ENCODE measurements at regions not wholly inside any gene's neighbourhood (a gene's known extent, or its start where the extent isn't known, plus 50 kb on each side); places are given as distances from the start of the nearest gene placed in this dataset.
"Not testable (repeated sequence)": the region's sequence is repeated elsewhere in the genome, so short reads cannot be mapped to it uniquely, and the experiment has no call there.

- no peak for DNase-seq
Observed at GRCh38 chr5:109992264-109992915, 302.7 kb downstream of the MAN2A1 start.

DNA sequence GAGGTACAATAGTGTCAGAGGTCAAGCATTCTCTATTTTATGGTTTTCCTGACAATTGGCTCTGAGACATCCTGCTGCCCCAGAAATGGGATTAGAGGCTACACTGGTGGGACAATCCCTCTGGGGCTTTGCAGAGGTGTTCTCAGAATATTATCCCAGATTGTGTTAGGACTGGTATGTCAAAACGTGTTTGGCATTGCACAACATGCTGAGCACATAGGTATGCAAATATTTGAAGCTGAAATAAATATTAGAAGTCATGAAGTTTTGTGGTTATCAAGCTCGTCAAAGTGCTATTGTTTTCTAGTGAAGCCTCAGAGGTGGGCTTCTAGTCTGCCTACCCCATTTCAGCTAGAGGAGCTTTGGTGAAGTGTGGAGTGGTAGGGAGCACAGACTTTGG lies 304.4 kb downstream of the MAN2A1 start:
- DNase-seq = no peak

GRCh38 chr5:109996246-109996645 lies 306.5 kb downstream of the MAN2A1 start:
- no peak for DNase-seq

GRCh38 chr5:109997161-109997560 lies 307.4 kb downstream of the MAN2A1 start:
- no peak for DNase-seq

DNA sequence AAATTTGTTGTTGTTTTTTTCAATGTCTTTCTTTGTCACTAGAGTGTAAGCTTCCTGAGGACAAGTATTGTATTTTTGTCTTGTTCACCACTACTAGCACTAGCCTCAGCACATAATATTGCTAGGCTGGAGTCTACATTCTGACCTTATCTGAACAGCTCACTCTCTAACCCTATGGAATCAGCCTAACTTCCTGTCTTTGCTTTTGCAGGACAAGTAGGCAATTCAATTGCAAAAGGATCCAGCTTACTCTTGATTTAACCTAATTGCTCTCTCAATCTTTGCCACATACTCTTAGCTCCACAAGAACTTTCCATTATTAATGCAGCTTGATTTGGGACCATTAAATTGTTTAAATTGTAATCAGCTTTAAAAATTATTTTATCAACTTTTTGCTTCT lies 308.5 kb downstream of the MAN2A1 start:
- DNase-seq = no peak

GRCh38 chr5:109998726-109999125 lies 309.0 kb downstream of the MAN2A1 start:
- DNase-seq = no peak

DNA sequence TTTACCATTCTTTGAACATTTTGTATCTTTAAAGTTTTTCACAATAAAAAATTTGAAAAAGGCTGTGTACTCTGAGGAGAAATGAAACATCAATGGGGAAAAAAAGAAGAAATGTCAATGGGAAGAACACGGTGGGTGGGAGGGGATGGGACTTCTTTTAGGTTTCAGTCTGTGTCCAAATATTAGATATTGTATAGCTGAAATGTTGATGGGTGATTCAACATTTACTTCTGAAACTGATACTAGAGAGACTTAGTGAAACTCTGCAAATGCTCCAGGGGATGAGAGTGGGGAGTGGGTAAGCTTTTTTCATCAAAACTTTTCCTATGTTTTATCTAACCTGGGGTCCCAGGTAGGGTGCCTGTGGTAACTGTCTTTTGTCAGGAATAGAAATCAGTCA lies 311.9 kb downstream of the MAN2A1 start:
- DNase-seq = no peak

DNA sequence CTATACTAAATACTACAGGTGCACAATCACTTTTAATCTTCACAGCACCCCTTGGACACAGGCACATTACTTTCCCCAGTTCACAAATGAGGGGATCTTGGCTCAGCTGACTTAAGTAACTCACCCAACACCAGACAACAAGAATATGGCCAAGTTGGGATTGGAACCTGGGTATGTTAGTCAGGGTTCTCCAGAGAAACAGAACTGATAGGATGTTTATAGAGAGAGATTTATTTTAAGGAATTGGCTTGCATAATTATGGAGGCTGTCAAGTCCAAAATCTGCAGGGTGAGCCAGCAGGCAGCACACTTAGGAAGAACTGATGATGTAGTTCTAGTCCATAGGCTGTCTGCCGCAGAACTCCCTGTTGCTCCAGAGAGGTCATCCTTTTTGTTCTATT lies 312.9 kb downstream of the MAN2A1 start:
- no peak for DNase-seq

- DNase-seq = not testable (repeated sequence)
Observed at GRCh38 chr5:110005907-110006562, 316.3 kb downstream of the MAN2A1 start.

GRCh38 chr5:110007101-110007500 lies 317.4 kb downstream of the MAN2A1 start:
- DNase-seq = no peak

GRCh38 chr5:110008131-110008530 lies 318.4 kb downstream of the MAN2A1 start:
- DNase-seq = no peak

- DNase-seq = no peak
Observed at GRCh38 chr5:110012145-110012544, 322.4 kb downstream of the MAN2A1 start.

GRCh38 chr5:110013017-110013416 lies 323.3 kb downstream of the MAN2A1 start:
- DNase-seq = no peak

DNA sequence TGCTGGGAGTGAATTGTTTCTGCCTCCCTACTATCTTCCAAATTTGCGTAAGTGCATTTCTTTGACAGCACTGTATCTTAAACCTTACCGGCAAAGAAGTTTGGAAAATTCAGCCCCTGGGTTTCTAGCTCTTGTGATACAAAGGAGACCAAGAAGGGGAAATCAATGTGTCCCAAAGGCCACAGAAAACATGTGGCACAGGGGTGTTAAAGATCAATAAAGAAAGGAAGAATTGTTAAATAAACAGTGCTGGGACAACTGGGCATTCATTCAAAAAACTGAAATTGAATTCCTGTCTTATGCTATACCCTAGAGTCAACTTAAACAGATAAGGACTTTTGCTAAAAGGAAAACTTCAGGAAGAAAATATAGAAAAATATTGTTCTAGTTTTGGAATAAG lies 328.1 kb downstream of the MAN2A1 start:
- DNase-seq = no peak

DNA sequence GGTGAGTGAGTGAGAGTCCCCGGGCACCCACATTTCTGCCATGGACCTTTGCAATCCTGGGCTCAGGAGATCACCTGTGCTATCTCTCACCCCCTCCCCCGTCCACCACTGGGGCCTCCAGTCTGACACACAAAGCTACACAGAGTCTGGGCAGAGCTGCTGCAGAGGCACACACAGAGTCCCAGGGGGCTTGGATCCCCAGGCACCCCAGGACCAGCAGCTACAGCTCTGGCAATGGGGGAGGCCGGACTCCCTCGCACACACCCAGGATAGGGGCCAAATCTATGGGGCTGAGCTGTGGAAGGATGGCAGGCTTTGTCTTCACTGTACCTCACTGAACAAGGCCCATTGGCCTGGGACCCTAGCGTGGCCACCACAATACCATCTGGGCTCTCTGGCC lies 328.8 kb downstream of the MAN2A1 start:
- DNase-seq = no peak

GRCh38 chr5:110019119-110019518 lies 329.4 kb downstream of the MAN2A1 start:
- DNase-seq = no peak

DNA sequence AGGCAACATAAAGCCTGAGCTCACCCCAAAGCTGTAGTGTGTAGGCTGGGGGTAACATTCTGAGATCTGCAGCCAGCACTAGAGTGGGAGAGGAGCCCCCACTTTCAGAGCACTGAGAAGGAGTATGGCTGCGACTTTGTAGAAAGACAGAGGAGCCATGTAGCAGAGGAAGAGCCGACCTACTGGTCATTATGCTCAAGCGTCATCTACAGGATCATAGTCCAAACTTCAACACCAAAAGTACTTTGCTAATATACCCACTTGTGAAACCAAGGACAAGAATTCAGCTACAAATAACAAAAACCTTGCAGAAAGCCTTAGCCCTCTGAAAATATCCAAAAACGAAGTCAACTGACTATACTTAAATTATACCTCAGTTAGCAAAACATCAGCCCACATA lies 330.1 kb downstream of the MAN2A1 start:
- no peak for DNase-seq

DNA sequence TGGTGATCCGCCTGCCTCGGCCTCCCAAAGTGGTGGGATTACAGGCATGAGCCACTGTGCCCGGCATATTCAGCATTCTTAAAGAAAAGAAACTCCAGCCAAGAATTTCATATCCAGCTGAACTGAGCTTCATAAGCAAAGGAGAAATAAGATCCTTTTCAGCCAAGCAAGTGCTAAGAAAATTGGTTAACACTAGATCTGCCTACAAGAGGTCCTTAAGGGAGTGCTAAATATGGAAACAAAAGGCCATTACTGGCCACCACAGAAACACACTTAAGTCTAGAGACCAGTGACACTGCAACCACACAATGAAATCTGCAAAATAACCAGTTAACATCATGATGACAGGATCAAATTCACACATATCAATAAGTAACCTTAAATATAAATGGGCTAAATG lies 331.5 kb downstream of the MAN2A1 start:
- DNase-seq = no peak

- DNase-seq = no peak
Observed at GRCh38 chr5:110025160-110025559, 335.4 kb downstream of the MAN2A1 start.

DNA sequence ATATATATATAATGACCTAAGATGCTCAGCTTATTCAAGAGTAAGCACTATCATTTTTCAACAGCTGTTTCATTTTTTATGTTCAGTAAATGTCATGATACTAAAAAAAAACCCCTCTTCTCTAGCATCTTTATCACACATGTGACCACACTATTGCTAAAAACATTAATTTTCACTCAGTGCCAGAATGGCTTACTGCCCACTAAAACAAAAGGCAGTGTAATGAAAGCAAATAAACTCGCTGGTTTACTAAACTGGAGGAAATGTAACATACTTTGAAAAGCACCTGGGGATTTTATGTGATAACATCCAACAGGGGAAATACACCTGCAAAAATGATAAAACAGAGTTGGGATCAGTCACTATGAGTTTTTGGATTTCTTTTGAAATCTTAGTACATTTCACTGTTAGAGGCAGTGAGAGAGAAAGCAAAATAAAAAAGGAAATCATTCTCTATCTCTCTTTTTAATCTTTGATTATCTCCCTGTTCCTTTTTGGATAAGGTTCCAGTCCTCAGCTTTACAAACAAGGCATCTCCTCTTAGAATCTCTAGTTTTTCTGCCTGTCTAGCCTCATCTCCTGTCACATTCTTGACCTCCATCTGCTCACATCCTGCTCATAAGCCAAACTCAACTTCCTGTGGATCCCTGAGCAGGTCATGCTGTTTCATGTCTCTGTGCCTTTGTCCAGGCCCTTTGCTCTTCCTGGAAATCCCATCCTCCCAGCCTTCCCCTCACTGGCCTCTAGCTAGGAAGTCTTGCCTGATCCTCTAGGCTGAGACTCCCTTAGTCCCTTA lies 338.0 kb downstream of the MAN2A1 start:
- DNase-seq = no peak

DNA sequence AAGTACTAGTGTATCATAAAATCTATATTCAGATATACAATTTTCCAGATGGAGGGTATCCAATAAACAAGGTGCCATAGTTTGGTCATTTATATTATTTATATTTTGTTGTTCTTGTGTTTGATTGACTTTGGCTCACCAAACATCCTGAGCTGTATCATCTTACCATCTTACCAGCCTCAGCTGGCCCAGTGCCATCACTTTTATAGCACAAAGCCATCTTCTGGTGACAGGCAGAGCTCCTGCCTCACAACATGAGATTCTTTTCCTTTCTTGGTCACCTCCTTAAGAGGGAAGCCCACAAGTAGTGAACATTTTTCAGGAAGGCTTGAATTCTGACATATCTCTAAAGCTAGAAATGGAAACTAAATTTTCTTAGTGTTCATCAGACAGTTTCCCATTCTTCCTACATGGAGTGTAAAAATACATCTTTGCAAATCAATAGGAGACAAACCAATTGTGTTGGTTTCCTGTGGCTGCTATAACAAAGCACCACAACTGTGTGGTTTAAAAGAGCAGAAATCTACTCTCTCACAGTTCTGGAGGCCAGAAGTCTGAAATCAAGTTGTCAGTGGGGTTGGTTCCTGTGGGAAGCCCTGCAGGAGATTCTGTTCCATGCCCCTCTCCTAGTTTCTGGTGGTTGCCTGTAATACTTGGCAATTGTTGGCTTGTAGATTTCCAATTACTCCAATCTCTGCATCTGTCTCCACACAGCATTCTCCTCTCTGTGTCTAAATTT lies 341.8 kb downstream of the MAN2A1 start:
- DNase-seq = no peak

DNA sequence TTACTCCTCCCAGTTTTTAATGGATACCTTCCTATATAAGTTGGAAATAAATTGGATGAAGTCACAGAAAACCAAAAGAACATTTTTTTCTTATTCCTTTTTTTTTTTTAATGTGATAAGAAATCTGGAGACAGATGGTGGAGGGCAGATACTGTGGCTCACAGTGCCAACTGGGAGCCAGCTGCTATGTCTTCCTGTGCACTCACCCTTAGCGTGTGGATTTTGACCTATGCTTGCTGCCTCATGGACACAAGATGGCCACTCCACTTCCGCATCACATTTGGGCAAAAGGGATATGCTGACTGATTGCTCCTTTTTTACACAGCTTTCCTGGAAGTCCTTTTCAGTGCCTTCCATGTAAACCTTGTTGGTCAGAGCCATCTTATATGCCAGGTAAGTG lies 342.6 kb downstream of the MAN2A1 start:
- no peak for DNase-seq

- DNase-seq = no peak
Observed at GRCh38 chr5:110034056-110034600, 344.4 kb downstream of the MAN2A1 start.
